ENCODE measurements at regions not wholly inside any gene's neighbourhood (a gene's known extent, or its start where the extent isn't known, plus 50 kb on each side); places are given as distances from the start of the nearest gene placed in this dataset.

GRCh38 chr20:53828682-53829254 lies 235.1 kb upstream of the ZNF217 start:
- peak; percentile 47 for ATAC-seq
- WGBS, 2 donors = 40 to 42% methylated on average over 6 of the region's 6 CpGs
- Histone ChIP-seq H3K4me1 (peaks cover 43% of the 10 kb centered on the region), H3K27me3 (no peaks in the 10 kb centered on the region), H3K4me3 (no peak overlapping the region), H3K36me3 (replicated peaks in 1 of 2; ENCODE audit: insufficient read depth in 1 of 2, low read depth in 2 of 2) (no peaks in the 10 kb centered on the region), H3K27ac (peak overlapping the region in 3 of 4 donors; percentile 37 to 73 (median 60)), H3K9me3 (no peaks in the 10 kb centered on the region)
- intact Hi-C loops (cut with DNase I) = no loop called here
- TF ChIP-seq POLR2A (IDR thresholded peaks at IDR 0.05) (no peak), CTCF (IDR thresholded peaks at IDR 0.05) (peak in 1 of 7 experiments; percentile 3)
- peak in 1 of 4 donors; percentile 12 for DNase-seq

GRCh38 chr20:53828088-53828681 lies 234.5 kb upstream of the ZNF217 start:
- Histone ChIP-seq H3K4me1 (peaks cover 43% of the 10 kb centered on the region), H3K9me3 (no peaks in the 10 kb centered on the region), H3K27me3 (no peaks in the 10 kb centered on the region), H3K4me3 (no peak overlapping the region), H3K36me3 (replicated peaks in 1 of 2; ENCODE audit: insufficient read depth in 1 of 2, low read depth in 2 of 2) (no peaks in the 10 kb centered on the region), H3K27ac (peak overlapping the region in 3 of 4 donors; percentile 37 to 73 (median 60))
- peak; percentile 83 for ATAC-seq
- 10 to 17% methylated on average over 5 of the region's 5 CpGs for WGBS, 2 donors
- DNase-seq = peak; percentile 22 to 70 (median 41)
- intact Hi-C loops (cut with DNase I) = no loop called here
- TF ChIP-seq POLR2A (IDR thresholded peaks at IDR 0.05) (no peak), CTCF (IDR thresholded peaks at IDR 0.05) (no peak)

- Histone ChIP-seq H3K4me1 (peaks cover 43% of the 10 kb centered on the region), H3K4me3 (no peak overlapping the region), H3K27ac (peak overlapping the region in 3 of 4 donors; percentile 37 to 73 (median 60)), H3K27me3 (no peaks in the 10 kb centered on the region), H3K36me3 (replicated peaks in 1 of 2; ENCODE audit: insufficient read depth in 1 of 2, low read depth in 2 of 2) (no peaks in the 10 kb centered on the region), H3K9me3 (no peaks in the 10 kb centered on the region)
- ATAC-seq (no peak), DNase-seq (no peak)
- TF ChIP-seq POLR2A (IDR thresholded peaks at IDR 0.05) = no peak
- no peak for TF ChIP-seq CTCF (IDR thresholded peaks at IDR 0.05)
- intact Hi-C loops (cut with DNase I) = no loop called here
- WGBS, 2 donors = 54 to 55% methylated on average over 4 of the region's 4 CpGs
Measured at GRCh38 chr20:53827292-53828087, 233.9 kb upstream of the ZNF217 start.

- TF ChIP-seq CTCF (IDR thresholded peaks at IDR 0.05) = no peak
- TF ChIP-seq POLR2A (IDR thresholded peaks at IDR 0.05) = no peak
Measured at GRCh38 chr20:53826597-53827291, 233.1 kb upstream of the ZNF217 start.

More at GRCh38 chr20:53826597-53827291, 233.1 kb upstream of the ZNF217 start:
- Histone ChIP-seq H3K4me3 (no peak overlapping the region), H3K27me3 (no peaks in the 10 kb centered on the region), H3K9me3 (no peaks in the 10 kb centered on the region), H3K4me1 (peaks cover 43% of the 10 kb centered on the region), H3K27ac (peak overlapping the region in 1 of 4 donors; percentile 73), H3K36me3 (replicated peaks in 1 of 2; ENCODE audit: insufficient read depth in 1 of 2, low read depth in 2 of 2) (no peaks in the 10 kb centered on the region)
- intact Hi-C loops (cut with DNase I) = no loop called here
- DNase-seq = peak in 1 of 4 donors; percentile 30
- 67 to 77% methylated on average over 5 of the region's 5 CpGs for WGBS, 2 donors
- no peak for ATAC-seq

Measured in body of pancreas (tissue), 4 donors.